ENCODE measurements at regions not wholly inside any gene's neighbourhood (a gene's known extent, or its start where the extent isn't known, plus 50 kb on each side); places are given as distances from the start of the nearest gene placed in this dataset.

DNA sequence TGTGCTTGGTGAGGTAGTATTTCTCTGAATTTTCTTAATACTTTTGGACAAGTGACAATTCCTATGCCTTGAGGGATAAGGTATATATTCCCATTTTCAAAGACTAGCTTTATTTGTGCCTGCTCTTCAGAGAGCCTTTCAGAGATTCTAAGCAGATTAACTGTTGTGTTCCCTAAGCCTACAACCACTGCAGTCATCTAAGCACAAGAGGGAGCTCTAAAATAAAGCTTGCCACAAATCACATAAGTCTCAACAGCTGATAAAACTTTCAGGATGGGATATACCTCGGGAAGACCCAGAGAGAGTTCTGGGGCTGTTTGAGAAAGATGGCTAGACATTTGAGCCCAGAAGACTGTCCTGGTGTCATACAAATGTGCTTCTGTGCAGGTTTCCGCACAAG, 157.3 kb downstream of the CYLC2 start:
- TF ChIP-seq POLR2A (IDR thresholded peaks at IDR 0.05; ENCODE audit: low read depth, low read length) (no peak), TAF1 (IDR thresholded peaks at IDR 0.05; ENCODE audit: borderline replicate concordance, low read depth, low read length) (no peak), POLR2AphosphoS5 (IDR thresholded peaks at IDR 0.05; ENCODE audit: low read depth, low read length) (no peak)
